A673 (cell line): ENCODE measurements at regions not wholly inside any gene's neighbourhood (a gene's known extent, or its start where the extent isn't known, plus 50 kb on each side); places are given as distances from the start of the nearest gene placed in this dataset.

Experiments used
- BruUV-seq: library from RNA; stranded (reverse); fragments of 400-500 nt; replicated peaks from 2 replicates; lab custom pipeline; 2021; lab: Mats Ljungman, UMichigan
- CTCF ChIA-PET: fragments of 300-600 bp; sonication (Branson Sonifier 250); formaldehyde crosslinking; loops from one replicate; lab custom pipeline; 2022; ENCODE audit warnings: antibody characterized with exemption; lab: Charles Lee
- POLR2A ChIA-PET: fragments of 300-600 bp; sonication (Branson Sonifier 250); formaldehyde crosslinking; loops from one replicate; lab custom pipeline; 2022; ENCODE audit warnings: antibody characterized with exemption; ENCODE audit not compliant: low non-redundant PET; lab: Charles Lee
- DNase-seq: peaks from one replicate; pipeline ENCODE4 v3.0.0-alpha.2; 2015; ENCODE audit warnings: low spot score
- H3K27ac ChIP-seq: fragments of 200-600 bp; sonication (generic); 2 replicates; pipeline ENCODE4 v1.5.1; 2016; ENCODE audit warnings: mixed run types, low read depth, mild to moderate bottlenecking, mixed read lengths, antibody characterized with exemption, low read length; ENCODE audit not compliant: poor library complexity, severe bottlenecking
- H3K27me3 ChIP-seq: fragments of 200-600 bp; sonication (generic); replicated peaks from 2 replicates; pipeline ENCODE4 v1.6.1; 2017; ENCODE audit warnings: mixed run types, low read depth, mild to moderate bottlenecking, mixed read lengths, antibody characterized with exemption, low read length; ENCODE audit not compliant: insufficient read depth, poor library complexity
- H3K36me3 ChIP-seq: fragments of 200-600 bp; sonication (generic); 2 replicates; pipeline ENCODE4 v1.6.1; 2016; ENCODE audit warnings: mixed run types, mild to moderate bottlenecking, mixed read lengths, antibody characterized with exemption, low read length; ENCODE audit not compliant: insufficient read depth, poor library complexity, severe bottlenecking
- H3K4me1 ChIP-seq: fragments of 200-600 bp; sonication (generic); 2 replicates; pipeline ENCODE4 v1.6.1; 2017; ENCODE audit warnings: mixed run types, mild to moderate bottlenecking, mixed read lengths, antibody characterized with exemption, low read length; ENCODE audit not compliant: insufficient read depth, poor library complexity, severe bottlenecking
- H3K4me3 ChIP-seq: fragments of 200-600 bp; sonication (generic); 2 replicates; pipeline ENCODE4 v1.5.1; 2016; ENCODE audit warnings: low read depth, mixed run types, mild to moderate bottlenecking, mixed read lengths, low read length; ENCODE audit not compliant: poor library complexity, severe bottlenecking
- H3K9me3 ChIP-seq: fragments of 200-600 bp; sonication (generic); 2 replicates; pipeline ENCODE4 v1.6.1; 2016; ENCODE audit warnings: mixed run types, low read depth, mild to moderate bottlenecking, mixed read lengths, antibody characterized with exemption, low read length; ENCODE audit not compliant: poor library complexity, severe bottlenecking
- EZH2 ChIP-seq: fragments of 200-600 bp; sonication (generic); IDR thresholded peaks from 2 replicates; pipeline ENCODE4 v1.6.1; 2017; ENCODE audit warnings: borderline replicate concordance, low read depth, mild to moderate bottlenecking, mixed read lengths, antibody characterized with exemption, low read length; ENCODE audit not compliant: poor library complexity, severe bottlenecking
- intact Hi-C: fragments of 100-400 bp; cut with micrococcal nuclease; formaldehyde crosslinking; loops from one replicate; pipeline ENCODE4 v1.10.0; 2022; ENCODE audit not compliant: unreplicated experiment
- TF ChIP-seq, protein P1 (sequence below): fragments of 300-800, 200-600 bp; sonication (generic); conservative IDR thresholded peaks from 2 replicates; pipeline ENCODE4 v1.5.1; 2017; ENCODE audit warnings: low read depth, mild to moderate bottlenecking, antibody characterized with exemption, low read length, moderate library complexity, mixed read lengths

DNA sequence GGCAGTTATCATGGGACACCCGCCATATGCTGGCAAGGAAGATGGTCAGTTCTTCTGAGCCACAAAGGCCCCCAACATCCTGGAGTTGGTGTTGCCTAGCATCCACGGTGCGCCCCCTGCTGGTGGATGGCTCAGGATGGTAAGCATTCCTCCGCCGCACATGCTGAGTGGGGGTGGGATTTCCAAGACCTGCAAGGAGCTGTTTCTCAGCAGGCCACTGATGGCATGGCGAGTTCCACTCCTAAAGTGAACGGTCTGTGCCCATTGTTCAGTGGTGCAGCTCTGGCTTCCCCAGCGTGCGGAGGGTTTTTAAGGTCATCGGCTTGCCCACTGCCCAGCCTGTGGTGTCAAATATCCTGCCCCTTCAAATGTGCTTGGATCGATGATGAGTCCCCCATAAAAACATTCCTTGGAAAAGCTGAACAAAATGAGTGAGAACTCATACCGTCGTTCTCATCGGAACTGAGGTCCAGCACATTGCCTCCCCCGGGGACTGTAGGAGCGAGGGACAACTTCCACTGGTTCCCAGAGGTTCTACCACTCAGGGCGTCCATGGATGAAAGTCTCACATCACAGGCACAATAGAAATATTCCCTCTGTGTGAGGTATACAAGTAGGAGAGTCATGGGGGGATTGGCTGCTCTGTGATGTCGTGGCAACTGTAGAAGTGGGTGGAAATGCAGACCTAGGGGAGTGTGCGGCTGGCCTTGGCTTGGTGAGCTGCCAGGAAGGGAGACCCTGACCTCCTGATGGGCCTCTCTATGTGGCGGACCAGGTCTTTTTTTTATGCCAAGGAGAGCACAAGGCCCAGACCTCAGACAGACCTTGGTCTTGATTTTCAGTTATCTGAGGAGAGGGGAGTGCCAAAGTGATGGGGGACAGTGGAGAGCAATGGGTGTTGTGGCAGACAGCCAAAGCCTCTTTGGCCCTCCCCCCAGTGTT lies 102.0 kb downstream of the SNRPN start:
- Histone ChIP-seq H3K27ac (no peak overlapping the region), H3K36me3 (peaks cover 25% of the 10 kb centered on the region), H3K9me3 (peaks cover 93% of the 10 kb centered on the region), H3K27me3 (no peaks in the 10 kb centered on the region), H3K4me1 (no peaks in the 10 kb centered on the region), H3K4me3 (no peak overlapping the region)
- POLR2A ChIA-PET, result no interaction called here
- no peak for DNase-seq
- intact Hi-C loops, result no loop called here
- CTCF ChIA-PET, result no interaction called here
- TF ChIP-seq, protein P1, sequence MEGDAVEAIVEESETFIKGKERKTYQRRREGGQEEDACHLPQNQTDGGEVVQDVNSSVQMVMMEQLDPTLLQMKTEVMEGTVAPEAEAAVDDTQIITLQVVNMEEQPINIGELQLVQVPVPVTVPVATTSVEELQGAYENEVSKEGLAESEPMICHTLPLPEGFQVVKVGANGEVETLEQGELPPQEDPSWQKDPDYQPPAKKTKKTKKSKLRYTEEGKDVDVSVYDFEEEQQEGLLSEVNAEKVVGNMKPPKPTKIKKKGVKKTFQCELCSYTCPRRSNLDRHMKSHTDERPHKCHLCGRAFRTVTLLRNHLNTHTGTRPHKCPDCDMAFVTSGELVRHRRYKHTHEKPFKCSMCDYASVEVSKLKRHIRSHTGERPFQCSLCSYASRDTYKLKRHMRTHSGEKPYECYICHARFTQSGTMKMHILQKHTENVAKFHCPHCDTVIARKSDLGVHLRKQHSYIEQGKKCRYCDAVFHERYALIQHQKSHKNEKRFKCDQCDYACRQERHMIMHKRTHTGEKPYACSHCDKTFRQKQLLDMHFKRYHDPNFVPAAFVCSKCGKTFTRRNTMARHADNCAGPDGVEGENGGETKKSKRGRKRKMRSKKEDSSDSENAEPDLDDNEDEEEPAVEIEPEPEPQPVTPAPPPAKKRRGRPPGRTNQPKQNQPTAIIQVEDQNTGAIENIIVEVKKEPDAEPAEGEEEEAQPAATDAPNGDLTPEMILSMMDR, result no peak
- no peak for TF ChIP-seq EZH2
- BruUV-seq, result no TSS peak

DNA sequence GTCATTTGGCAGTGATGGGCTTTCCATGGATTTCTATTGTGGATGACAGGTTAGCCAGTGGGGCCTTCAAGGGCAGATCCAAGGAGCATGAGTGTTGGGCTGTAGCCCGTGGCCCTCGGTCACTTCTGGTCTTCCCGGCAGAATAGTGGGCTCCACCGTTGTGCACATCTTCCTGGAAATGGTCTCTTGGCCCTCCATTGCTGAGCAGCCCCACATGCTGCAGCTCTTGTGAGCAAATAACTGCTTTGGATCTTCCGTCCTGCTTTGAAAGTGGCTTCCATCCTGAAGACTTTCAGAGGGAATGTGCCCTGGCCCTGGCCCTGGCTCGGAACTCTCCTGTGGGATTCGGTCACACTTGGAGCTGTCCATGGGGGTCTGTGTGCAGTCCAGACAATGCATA lies 102.8 kb downstream of the SNRPN start:
- H3K27me3 ChIP-seq, result no peaks in the 10 kb centered on the region
- ChIA-PET POLR2A (no interaction called here), CTCF (no interaction called here)
- TF ChIP-seq, protein P1, result no peak
- no peak for TF ChIP-seq EZH2
- no peak overlapping the region for H3K4me3 ChIP-seq
- no peak overlapping the region for H3K27ac ChIP-seq
- no peaks in the 10 kb centered on the region for H3K4me1 ChIP-seq
- DNase-seq, result no peak
- intact Hi-C loops, result no loop called here
- H3K9me3 ChIP-seq, result peaks cover 93% of the 10 kb centered on the region
- BruUV-seq, result no TSS peak
- H3K36me3 ChIP-seq, result peaks cover 31% of the 10 kb centered on the region

DNA sequence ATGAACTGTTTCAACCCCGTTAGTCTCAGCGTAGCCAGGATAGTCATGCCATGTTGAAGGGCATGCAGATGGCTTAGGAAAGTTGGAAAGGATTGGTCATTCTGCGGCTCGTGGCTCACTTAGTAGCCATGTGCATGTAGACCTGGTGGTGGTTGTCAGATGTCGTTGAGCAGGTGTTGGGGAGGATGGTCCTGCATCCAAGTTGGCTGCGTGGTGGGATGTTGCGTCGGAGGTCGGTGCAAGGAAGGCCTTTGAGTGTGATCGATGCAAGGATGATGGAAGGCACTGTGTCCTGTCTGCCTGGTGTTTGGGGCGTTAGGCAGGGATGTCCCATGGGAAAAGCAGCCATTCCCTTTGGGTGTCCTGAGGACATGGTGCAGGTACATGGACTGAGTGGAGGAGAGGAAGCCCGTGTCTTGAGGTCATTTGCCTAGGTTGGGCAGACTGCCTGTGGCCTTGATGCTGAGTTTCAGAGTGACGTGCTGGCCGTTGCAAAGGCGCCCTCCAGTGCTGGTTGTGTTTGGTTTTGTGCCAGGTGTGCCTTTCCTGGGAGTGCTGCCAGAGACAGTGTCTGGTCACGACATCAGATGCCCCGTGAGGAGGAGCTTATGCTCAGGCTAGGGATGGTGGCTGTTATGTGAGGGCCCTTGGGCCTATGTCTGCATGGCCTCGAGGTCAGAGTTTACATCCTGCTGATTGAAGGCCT lies 103.4 kb downstream of the SNRPN start:
- intact Hi-C loops, result no loop called here
- Histone ChIP-seq H3K36me3 (peaks cover 30% of the 10 kb centered on the region), H3K4me3 (no peak overlapping the region), H3K9me3 (peaks cover 93% of the 10 kb centered on the region), H3K4me1 (no peaks in the 10 kb centered on the region), H3K27ac (no peak overlapping the region), H3K27me3 (no peaks in the 10 kb centered on the region)
- BruUV-seq, result no TSS peak
- no peak for DNase-seq
- ChIA-PET POLR2A (no interaction called here), CTCF (no interaction called here)
- TF ChIP-seq, protein P1, result no peak
- TF ChIP-seq EZH2, result no peak
